ENCODE measurements at regions not wholly inside any gene's neighbourhood (a gene's known extent, or its start where the extent isn't known, plus 50 kb on each side); places are given as distances from the start of the nearest gene placed in this dataset.

DNA sequence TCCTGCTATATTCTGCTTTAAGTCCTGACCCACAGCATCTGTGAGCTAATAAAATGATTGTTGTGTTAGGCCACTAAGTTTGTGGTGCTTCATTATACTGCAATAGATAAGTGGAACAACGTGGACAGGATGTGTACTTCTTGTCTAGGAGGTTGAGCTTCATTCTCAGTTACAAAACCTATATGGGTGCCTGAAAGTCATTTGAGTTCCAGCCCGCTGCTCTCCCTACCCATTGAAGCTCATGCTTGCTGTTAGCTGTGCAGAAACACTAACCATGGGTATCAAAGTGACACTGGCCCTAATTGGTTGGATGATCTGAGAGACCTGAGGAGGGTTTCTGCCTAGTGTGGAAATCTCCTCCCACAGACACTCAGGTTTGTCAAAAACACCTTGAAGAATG is 357.2 kb downstream of the PDCD6IP start:
- TF ChIP-seq, protein P1, sequence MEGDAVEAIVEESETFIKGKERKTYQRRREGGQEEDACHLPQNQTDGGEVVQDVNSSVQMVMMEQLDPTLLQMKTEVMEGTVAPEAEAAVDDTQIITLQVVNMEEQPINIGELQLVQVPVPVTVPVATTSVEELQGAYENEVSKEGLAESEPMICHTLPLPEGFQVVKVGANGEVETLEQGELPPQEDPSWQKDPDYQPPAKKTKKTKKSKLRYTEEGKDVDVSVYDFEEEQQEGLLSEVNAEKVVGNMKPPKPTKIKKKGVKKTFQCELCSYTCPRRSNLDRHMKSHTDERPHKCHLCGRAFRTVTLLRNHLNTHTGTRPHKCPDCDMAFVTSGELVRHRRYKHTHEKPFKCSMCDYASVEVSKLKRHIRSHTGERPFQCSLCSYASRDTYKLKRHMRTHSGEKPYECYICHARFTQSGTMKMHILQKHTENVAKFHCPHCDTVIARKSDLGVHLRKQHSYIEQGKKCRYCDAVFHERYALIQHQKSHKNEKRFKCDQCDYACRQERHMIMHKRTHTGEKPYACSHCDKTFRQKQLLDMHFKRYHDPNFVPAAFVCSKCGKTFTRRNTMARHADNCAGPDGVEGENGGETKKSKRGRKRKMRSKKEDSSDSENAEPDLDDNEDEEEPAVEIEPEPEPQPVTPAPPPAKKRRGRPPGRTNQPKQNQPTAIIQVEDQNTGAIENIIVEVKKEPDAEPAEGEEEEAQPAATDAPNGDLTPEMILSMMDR (conservative IDR thresholded peaks at IDR 0.05), result no peak
- TF ChIP-seq ZFX (IDR thresholded peaks at IDR 0.05), result no peak
